Left cardiac atrium (tissue), 4 donors: ENCODE measurements at regions not wholly inside any gene's neighbourhood (a gene's known extent, or its start where the extent isn't known, plus 50 kb on each side); places are given as distances from the start of the nearest gene placed in this dataset.
A peak's percentile ranks its signal among the peaks of the same experiment; 100 is the strongest.
"Not testable (repeated sequence)": the region's sequence is repeated elsewhere in the genome, so short reads cannot be mapped to it uniquely, and the experiment has no call there.

Experiments
- ATAC-seq, 2 donors: fragments of 200-7000 bp; cut with Tn5 transposase; one replicate each; pipeline ENCODE4 v1.9.1; 2020; ENCODE audit warnings: mild to moderate bottlenecking in 2 of 2, moderate library complexity in 2 of 2
- DNase-seq: peaks from one replicate; pipeline ENCODE4 v3.0.0-alpha.2; 2020
- intact Hi-C, 2 donors: fragments of 100-400 bp; cut with DNase I; formaldehyde crosslinking; loops; one replicate each; pipeline versions ENCODE4 v1.14.1 to v1.15.1; 2022 to 2023
- donor health status: DM: no; HTN: yes; CAD: no.
- donor health status: DM: no; HTN: yes; CAD: no; lungs with severe emphysema.
- donor health status: DM: yes; HTN: yes; CAD: no.
- donor health status: Dilated cardiomyopathy.

DNA sequence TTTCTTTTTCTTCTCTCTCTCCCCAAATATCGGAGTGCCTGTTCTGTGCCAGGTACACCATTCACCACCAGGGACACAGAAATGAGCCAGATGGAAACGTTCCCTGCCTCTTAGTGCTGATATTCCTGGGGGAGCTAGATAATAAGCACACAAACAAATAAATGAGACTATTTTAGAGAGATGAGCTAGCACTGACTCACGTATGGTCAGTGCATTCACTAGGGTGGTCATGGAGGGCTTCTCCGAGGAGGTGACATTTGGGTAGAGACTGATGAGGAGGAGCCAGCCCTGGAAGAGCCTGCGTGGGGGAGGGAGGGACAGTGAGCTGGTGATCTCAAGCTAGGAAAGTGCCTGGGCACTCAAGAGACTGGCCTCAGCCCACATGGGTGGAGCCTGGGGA, 252.3 kb upstream of the KCNG1 start:
- intact Hi-C loops = no loop called here
- no peak for DNase-seq
- peak in 1 of 2 donors; percentile 19 for ATAC-seq

DNA sequence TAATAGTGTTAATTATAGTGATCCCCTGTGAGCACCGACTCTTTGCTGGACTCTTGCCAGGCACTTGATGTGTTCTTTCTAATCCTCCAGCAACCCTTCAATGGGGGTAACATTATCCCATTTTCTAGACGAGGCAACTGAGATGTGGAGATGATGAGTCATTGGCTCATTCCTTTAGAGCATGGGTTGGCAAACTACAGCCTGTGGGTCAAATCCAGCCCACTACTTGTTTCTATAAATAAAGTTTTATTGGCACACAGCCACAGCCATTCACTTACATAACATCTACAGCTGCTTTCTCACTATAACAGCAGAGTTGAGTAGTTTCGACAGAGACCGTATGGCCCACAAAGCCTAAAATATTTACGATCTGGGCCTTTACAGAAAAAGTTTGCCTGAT, 249.5 kb upstream of the KCNG1 start:
- DNase-seq (no peak), ATAC-seq (no peak)
- intact Hi-C loops = no loop called here

DNA sequence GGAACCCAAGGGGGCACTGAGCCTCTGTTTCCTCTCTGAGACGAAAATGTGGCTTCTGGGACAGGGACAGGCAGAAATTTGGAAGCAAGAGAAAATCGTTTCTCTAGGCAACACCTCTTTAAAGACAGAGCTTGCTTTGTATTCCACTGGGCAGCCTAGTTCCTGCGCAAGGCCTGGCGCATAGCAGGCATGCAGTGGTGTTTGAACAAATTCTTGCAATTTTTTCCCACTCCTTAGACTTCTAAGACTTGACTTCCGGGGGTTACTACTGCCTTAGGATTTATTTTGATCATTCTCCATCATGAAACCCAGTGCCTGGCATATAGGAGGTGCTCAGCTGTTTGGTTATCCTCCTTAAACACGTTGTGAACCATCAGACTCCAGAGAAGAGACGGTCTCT, 249.0 kb upstream of the KCNG1 start:
- DNase-seq = no peak
- no peak for ATAC-seq
- intact Hi-C loops = no loop called here

DNA sequence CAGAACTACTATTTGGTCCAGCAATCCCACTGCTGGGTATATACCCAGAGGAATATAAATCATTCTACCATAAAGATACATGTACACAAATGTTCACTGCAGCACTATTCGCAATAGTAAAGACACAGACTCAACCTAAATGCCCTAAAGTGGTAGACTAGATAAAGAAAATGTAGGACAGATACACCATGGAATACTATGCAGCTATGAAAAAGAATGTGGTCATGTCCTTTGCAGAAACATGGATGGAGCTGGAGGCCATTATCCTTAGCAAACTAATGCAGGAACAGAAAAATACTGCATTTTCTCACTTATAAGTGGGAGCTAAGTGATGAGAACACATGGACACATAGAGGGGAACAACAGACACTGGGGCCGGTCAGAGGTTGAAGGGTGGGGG, 248.4 kb upstream of the KCNG1 start:
- DNase-seq, intact Hi-C loops, ATAC-seq: not testable (repeated sequence)

DNA sequence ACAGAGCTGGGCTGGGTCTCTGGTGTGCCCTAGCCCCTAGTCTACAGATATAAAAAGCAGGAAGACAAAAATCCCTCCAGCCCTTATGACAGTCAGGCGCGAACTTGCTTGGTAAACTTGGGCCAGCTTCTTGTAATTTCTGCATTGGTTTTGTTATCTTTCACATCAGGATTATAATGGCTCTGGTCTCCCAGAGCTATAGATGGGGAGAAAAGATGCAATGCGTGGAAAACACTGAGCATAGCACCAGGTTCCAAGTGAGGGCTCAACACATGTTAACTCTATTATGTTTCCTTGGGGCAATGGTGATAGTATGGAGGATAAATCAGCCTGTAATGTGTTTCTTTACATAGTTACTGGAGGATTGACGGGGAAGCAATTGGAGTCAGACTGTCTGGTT, 246.8 kb upstream of the KCNG1 start:
- ATAC-seq = no peak
- intact Hi-C loops = no loop called here
- no peak for DNase-seq

DNA sequence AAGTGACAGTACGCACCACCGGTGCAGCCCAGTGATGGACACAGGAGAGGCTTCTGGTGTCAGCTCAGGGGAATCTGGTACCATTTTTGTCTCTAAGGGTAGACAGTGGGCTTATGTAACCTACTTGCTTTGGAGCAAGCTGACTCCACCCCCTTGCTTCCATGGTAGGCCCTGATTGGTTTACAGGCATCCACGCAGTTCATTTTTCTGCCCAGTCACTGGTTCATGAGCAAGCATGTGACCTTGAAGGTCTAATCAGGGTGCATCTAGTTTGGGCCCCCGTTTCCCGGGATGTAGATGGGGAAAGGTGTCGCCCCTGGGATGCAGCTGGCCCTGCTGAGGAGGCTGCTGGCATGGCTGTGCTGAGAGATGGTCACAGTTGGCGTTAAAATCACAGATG, 244.8 kb upstream of the KCNG1 start:
- DNase-seq (no peak), ATAC-seq (no peak)
- intact Hi-C loops = no loop called here

DNA sequence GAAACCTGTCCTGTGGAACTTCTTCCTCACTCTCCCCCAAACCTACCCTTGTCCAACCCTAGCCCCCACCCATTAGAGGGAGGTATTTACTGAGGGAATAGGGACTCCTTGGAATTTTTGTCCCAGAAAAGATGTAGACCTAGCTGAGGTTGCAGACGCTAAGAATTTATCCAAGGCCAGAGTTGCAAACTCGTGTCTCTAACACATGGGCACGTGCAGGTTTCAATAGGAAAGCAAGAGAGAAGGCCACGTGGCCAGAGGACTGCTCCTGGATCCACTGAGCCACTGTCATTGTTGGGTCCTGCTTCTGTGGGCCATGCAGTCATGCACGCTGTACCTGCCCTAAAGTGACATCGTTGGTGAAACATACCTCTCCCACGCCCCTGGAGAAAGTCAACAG, 243.4 kb upstream of the KCNG1 start:
- intact Hi-C loops = no loop called here
- no peak for DNase-seq
- no peak for ATAC-seq

DNA sequence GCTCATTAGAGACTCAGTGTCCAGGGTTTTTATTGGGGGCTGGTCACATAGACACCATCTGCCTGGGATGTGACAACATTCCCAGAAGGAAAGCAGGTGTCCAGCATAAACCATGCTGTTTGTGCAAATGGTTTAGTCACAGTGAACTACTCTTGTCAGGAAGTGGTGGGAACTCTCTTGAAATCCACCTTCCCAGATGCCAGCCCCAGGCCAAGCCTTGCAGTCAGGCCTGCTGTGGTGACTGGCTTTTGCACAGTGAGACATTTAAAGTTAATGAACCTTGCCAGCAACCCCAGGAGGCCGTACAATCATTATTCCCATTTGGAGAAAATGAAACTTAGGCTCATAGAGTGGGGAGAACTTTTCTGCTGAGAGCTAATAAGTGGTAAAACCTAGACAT, 242.5 kb upstream of the KCNG1 start:
- intact Hi-C loops = no loop called here
- ATAC-seq = no peak
- no peak for DNase-seq

DNA sequence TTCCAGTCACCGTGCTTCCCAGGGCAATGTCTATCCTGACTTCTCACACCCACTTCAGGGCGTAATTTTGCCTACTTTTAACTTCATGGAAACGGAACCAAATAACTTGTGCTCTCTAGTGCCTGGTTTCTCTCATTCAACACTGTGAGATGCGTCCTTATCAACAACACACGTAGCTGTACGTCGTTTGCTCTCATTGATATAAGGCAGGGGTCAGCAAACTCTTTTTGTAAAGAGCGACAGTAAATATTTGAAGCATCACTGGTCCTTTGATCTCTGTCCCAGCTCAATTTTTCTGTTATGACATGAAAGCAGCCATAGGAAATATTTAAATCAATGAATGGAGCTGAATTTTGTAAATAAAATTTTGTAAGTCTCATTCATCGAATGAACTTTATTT, 239.3 kb upstream of the KCNG1 start:
- DNase-seq (no peak), ATAC-seq (no peak)
- intact Hi-C loops = no loop called here

DNA sequence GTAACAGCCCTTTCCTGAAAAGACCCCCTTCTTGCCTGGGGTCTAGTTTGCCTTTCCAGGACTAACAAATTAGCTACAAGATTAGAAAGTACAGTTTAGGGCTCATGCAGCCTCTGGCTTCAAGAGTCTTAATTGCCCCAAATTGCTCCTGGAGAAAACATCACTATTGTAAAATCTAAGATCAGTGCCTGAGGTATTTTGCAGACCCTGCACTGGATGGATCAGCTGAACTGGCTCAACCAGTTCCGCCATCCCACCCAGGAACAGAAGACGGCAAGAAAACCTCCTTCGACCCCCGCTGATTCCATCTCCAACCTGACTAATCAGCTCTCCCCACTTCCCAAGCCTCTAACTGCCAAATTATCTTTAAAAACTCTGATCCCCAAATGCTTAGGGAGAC, 236.5 kb upstream of the KCNG1 start:
- intact Hi-C loops = no loop called here
- ATAC-seq (no peak), DNase-seq (no peak)

DNA sequence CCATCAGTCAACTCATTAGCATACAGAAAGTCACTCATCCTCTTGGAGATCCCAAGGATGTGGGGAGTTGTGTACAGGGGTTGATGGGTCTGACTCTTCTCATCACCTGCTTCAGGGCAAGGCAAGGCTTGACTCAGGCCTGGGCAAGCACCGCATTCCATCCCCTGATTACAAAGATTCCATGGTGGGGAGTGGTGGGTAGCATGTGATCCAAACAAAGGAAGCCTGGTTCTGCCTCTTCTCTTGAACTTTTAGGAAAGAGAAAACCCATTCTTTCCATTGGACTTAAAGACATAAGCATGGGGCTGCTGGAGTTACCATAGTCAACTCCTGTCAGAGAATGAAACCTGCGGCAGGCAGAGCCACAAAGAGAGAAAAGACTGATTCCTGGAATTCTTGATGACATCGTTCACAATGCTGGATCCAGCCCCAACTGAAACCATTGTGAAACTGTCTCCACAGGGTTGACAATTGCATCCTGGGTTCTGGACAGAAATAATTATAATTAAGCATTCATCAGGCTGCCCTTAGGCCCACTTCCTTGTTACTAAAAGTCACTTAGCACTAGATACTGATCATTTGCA, 235.8 kb upstream of the KCNG1 start:
- intact Hi-C loops = no loop called here
- DNase-seq (no peak), ATAC-seq (no peak)

DNA sequence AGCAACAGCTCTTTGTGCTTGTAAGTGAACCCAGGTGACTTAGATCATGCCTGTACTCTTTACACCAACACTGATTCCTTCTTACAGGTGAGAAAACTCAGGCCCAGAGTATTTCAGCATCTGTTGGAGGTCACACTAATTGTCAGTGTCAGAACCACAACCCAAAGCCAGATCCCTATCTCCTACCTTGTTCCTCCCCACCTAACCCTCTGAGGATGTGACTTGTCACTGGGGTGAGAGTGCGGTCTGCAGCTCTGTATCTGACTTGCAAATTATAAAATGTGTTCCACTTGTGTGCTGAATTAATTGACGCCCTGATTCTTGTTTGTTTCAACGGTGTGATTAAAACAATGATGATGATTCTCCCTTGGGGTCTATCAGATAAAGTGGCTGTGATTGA, 232.5 kb upstream of the KCNG1 start:
- DNase-seq (no peak), ATAC-seq (no peak)
- intact Hi-C loops = no loop called here

DNA sequence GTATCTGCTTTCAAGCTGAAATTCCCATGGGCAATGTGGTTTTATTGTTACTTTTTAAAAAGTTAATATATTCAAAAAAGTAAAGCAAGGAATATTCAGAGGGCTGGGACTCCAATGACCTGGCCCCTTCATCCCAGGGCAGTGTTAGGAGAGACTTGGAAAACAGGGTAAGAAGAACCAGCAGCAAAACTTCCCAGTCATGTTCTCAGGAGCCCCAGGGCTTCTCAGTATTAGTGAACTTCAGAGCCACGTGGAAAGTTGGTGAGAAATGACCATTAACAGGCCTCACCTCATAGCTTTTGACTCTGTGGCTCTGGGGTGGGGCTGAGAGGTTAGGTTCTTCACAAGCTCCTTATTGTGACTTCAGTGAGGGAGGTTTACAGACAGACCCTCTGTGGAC, 230.4 kb upstream of the KCNG1 start:
- ATAC-seq (no peak), DNase-seq (no peak)
- intact Hi-C loops = no loop called here

DNA sequence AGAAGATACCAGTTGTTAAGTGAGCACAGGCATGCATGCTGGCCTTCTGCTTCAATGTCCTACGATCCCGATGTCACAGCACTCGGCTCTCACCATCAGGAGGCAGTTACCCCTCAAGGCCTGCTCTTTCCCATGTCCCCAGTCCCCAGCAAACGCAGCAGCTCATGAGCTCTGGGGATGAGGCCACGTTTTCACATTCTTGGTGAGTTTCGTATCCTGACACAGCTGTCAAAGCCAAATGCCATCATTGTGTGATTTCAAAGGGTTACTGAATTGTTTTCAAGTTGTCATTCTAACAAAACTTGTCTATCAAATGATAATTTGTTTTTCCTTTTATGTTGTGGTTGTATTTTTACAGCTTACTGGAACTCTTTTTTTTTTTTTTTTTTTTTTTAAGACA, 226.9 kb upstream of the KCNG1 start:
- intact Hi-C loops = no loop called here
- ATAC-seq = no peak
- no peak for DNase-seq

DNA sequence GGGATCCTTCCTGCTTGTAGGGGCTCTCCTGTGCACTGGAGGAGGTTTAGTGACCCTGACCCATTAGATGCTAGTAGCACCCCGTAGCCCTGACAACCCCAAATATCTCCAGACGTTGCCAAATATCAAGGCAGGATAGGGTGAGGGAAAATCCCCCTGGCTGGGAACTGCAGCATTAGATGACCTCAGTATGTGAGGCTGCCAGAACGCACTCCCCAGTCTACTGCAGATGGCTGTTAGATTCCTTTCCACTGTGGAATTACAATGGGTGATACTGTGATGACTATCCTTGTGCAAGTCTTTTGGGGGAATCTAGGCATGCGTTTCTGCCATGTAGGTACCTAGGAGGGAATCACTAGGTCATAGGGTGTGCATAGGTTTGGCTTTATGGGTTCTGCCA, 226.3 kb upstream of the KCNG1 start:
- DNase-seq (no peak), ATAC-seq (no peak)
- intact Hi-C loops = no loop called here

DNA sequence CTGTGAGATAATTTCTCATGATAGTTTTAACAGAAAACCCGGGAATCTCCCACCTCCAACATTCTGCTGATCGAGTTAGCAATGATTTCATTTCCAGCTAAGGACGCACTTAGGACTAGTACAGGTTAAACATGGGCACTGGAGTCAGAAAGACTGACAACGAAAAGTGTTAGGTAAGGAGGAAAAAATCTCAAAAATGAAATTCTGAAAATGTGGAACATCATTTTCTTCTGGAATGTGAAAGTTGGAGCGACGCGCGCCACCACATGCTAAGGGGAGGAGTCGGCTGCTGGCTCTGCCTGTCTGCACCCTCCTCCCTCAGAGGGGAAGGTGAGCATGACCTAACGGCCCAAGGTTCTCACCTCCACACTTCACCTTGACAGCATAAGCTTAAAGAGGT, 221.6 kb upstream of the KCNG1 start:
- DNase-seq = no peak
- peak in 1 of 2 donors; percentile 17 for ATAC-seq
- intact Hi-C loops = no loop called here

DNA sequence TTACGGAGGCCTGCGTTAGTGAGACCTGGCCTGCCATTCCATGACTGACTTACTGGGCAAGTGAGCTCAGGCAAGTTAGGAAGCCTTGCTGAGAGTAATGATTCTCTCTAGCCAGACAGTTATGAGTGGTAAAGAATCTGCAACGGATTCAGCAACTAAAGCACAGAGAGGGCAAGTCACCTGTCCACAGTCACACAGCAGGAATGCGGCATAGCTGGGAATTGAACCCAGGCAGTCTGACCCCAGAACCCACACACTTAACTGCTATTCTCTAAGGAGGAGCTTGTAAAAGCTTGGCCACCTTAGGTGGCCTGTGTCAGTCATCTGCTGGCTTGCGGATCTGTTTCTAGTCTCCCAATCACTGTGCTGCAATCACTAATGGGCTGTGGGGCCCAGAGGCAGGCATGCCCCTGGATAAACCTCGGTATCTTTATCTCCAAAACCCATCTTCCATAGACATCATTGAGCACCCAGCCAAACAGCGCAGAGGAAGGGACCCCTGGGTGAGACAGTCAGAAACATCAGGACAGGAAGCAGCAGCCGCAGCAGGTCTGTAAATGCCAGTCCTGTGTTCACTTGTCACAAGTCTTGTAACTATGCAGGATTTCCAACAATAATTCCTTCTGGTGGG, 215.9 kb upstream of the KCNG1 start:
- intact Hi-C loops = no loop called here
- DNase-seq (no peak), ATAC-seq (no peak)

DNA sequence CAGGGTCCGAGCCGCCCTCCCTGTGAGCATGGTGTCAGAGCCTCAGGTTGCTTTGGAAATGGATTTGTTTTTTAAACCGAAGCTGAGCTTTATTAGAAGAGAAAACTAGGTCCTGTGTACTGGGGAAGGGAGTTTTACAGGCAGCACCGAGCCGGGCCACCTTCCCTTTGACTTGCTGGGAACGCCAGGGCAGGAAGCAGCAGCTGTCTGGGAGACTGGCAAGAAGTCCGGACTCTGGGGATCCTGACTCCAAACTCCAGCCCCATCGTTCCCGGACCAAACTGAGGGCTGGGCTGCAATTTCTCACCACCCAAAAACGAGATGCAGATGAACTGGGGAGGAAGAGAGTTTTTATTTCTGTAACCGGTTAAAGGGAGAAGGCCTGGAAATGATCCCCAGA, 214.9 kb upstream of the KCNG1 start:
- peak; percentile 51 to 55 for ATAC-seq
- no peak for DNase-seq
- intact Hi-C loops = no loop called here

DNA sequence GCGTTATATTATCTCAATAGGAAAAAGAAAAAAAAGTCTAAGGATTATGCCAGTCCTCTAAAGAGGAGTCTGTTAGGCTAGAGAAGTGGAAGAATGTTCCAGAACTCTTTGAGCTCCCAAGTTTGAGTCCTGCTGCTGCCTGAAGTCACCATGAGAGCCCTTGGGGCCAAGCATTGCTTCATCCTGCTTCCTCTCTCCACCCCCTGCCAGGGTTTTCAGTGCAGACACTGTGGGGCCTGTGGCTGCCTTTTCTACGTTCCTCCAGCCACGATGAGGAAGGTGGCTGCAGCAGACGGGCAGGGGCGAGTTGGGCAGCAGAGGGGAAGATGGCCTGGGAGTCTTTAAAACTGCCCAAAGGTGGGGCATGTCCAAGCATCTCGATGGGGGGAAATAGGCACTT, 214.4 kb upstream of the KCNG1 start:
- intact Hi-C loops = no loop called here
- ATAC-seq (peak; percentile 61 to 82), DNase-seq (peak; percentile 42)

DNA sequence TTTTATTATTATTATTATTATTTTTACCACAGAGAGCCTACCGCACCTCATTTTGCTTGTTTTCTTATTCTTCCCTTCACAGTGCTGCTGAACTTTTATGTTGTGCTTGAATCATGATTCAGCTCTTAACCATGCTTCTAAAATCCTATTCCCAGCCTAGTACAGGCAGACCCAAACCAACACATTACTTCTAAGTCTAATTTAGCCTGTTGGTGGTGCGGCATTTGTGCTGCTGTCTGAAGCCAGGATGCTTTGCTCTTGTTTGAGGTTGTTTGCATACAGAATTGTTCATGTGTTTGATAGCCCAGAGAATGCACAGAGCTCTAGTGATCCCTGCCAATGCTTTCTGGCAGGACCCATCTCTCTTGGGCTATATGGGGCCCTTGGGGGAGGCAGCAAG, 213.5 kb upstream of the KCNG1 start:
- no peak for DNase-seq
- intact Hi-C loops = no loop called here
- ATAC-seq = no peak

DNA sequence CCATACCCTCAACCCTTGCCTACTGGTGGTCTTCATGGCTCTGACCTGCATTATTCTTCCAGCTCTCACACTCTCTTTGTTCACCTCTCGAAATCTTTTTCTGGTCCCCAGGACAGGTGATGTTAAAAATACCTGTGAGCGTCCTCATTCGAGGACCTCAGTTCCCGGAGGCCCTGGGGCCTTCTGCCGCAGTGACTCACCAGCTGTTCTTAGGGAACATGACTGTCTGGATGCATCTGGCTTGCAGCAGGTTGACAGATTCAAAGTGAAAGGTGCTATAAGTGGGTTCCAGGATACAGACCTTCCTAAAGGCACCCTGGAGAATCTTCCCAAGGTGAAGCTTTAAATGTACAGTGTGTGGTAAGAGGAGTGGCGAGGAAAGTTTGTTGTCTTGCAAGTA, 210.4 kb upstream of the KCNG1 start:
- intact Hi-C loops = no loop called here
- DNase-seq (no peak), ATAC-seq (no peak)

DNA sequence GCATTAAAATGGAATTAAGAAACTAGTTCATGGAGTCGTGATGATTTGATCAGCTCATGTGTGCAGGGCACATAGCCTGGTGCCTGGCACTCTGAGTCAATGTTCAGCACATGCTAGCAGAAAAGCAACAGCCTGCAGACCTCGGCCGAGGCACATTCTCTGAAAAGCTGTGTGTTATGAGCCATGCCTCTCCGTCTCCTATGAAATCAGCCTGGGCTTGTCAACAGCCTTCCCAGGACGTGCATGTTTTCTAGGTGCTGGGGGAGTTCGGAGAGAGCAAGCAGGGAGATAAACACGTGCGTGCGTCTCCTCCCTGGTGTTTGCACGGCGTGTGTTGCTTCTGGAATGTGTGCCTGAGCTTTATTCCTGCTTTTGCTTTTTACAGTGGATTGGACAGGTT, 207.8 kb upstream of the KCNG1 start:
- DNase-seq (no peak), ATAC-seq (no peak)
- intact Hi-C loops = no loop called here
